H1 (cell line): ENCODE measurements at regions not wholly inside any gene's neighbourhood (a gene's known extent, or its start where the extent isn't known, plus 50 kb on each side); places are given as distances from the start of the nearest gene placed in this dataset.

Experiments
- CTCF ChIA-PET: fragments of 300-600 bp; sonication (Branson Sonifier 250); formaldehyde crosslinking; loops from one replicate; lab custom pipeline; 2021; ENCODE audit not compliant: partially characterized antibody; lab: Charles Lee
- POLR2A ChIA-PET: fragments of 300-600 bp; sonication (Branson Sonifier 250); formaldehyde crosslinking; loops from one replicate; lab custom pipeline; 2021; ENCODE audit warnings: inconsistent platforms; ENCODE audit not compliant: partially characterized antibody; lab: Charles Lee
- DNase-seq, 2 experiments: peaks; one replicate each; pipeline versions ENCODE4 v3.0.0 to v3.0.0-alpha.2; 2010 to 2022; ENCODE audit warnings: low spot score in 2 of 2, low read depth in 1 of 2, mixed read lengths in 1 of 2
- FAIRE-seq: peaks from 2 replicates; lab custom pipeline; 2011; peaks lifted over from hg19 to GRCh38; lab: Jason Lieb, UNC
- H2AFZ ChIP-seq: 2 replicates; pipeline ENCODE4 v1.8.1; 2012; ENCODE audit warnings: low read length, inconsistent platforms
- H2AK5ac ChIP-seq: 2 replicates; pipeline ENCODE4 v1.6.1; 2013; ENCODE audit warnings: low read depth, low read length
- H2BK120ac ChIP-seq: replicated peaks from 2 replicates; pipeline ENCODE3; 2013; ENCODE audit warnings: low read depth, low read length, inconsistent platforms
- H2BK12ac ChIP-seq: 2 replicates; pipeline ENCODE4 v1.6.1; 2013; ENCODE audit warnings: low read depth, low read length
- H2BK15ac ChIP-seq: 2 replicates; pipeline ENCODE4 v1.6.1; 2013; ENCODE audit warnings: low read length
- H2BK20ac ChIP-seq: 2 replicates; pipeline ENCODE4 v1.6.1; 2013; ENCODE audit warnings: low read length
- H2BK5ac ChIP-seq: 2 replicates; pipeline ENCODE4 v1.6.1; 2013; ENCODE audit warnings: low read depth, low read length
- H3K14ac ChIP-seq: 2 replicates; pipeline ENCODE4 v1.6.1; 2013; ENCODE audit warnings: inconsistent platforms; ENCODE audit not compliant: insufficient read length
- H3K18ac ChIP-seq: 2 replicates; pipeline ENCODE4 v1.6.1; 2013; ENCODE audit warnings: low read length; ENCODE audit errors: extremely low read depth
- H3K23ac ChIP-seq: 2 replicates; pipeline ENCODE4 v1.6.1; 2013; ENCODE audit warnings: inconsistent platforms; ENCODE audit not compliant: insufficient read length
- H3K23me2 ChIP-seq: 2 replicates; pipeline ENCODE4 v1.6.1; 2013; ENCODE audit warnings: low read depth, low read length
- H3K27ac ChIP-seq: 2 replicates; pipeline ENCODE4 v1.6.1; 2011; ENCODE audit warnings: low read depth, low read length, inconsistent platforms
- H3K27me3 ChIP-seq, 4 experiments: replicated peaks in 1 of 4; 1 replicate in 1 of 4; 2 replicates in 3 of 4; pipeline versions ENCODE4 v1.6.1 to v1.8.1; 2011 to 2013; ENCODE audit warnings: low read length in 3 of 4, mild to moderate bottlenecking in 3 of 4, inconsistent platforms in 2 of 4, mixed read lengths in 2 of 4, moderate library complexity in 1 of 4; ENCODE audit not compliant: control insufficient read depth in 3 of 4, insufficient read depth in 3 of 4; ENCODE audit errors: extremely low read depth in 1 of 4
- H3K36me3 ChIP-seq, 4 experiments: 2 replicates each; pipeline versions ENCODE4 v1.6.1 to v1.8.1; 2011 to 2013; ENCODE audit warnings: mild to moderate bottlenecking in 4 of 4, low read length in 3 of 4, moderate library complexity in 2 of 4, control low read depth in 1 of 4, inconsistent platforms in 1 of 4; ENCODE audit not compliant: insufficient read depth in 4 of 4, control insufficient read depth in 2 of 4
- H3K4ac ChIP-seq: replicated peaks from 2 replicates; pipeline ENCODE3; 2013; ENCODE audit warnings: low read length, low read depth, mixed read lengths, inconsistent platforms; ENCODE audit not compliant: insufficient read length
- H3K4me1 ChIP-seq, 4 experiments: replicated peaks in 1 of 4; 1 replicate in 1 of 4; 2 replicates in 3 of 4; pipeline versions ENCODE4 v1.6.1 to v1.8.1; 2011 to 2013; ENCODE audit warnings: low read length in 3 of 4, inconsistent platforms in 2 of 4, mixed read lengths in 1 of 4; ENCODE audit not compliant: insufficient read depth in 4 of 4, control insufficient read depth in 3 of 4
- H3K4me2 ChIP-seq, 2 experiments: 2 replicates each; pipeline versions ENCODE4 v1.6.1 to v1.8.1; 2011 to 2013; ENCODE audit warnings: low read depth in 2 of 2, low read length in 2 of 2, control low read depth in 1 of 2, inconsistent platforms in 1 of 2, mild to moderate bottlenecking in 1 of 2; ENCODE audit not compliant: insufficient read depth in 1 of 2
- H3K4me3 ChIP-seq, 4 experiments: fragments of 200-600, 300-600 bp in 1 of 4; sonication (generic), shearing (Covaris generic), sonication (Bioruptor Twin) in 1 of 4; 2 replicates each; pipeline versions ENCODE4 v1.5.1 to v1.8.1; 2011 to 2016; ENCODE audit warnings: low read length in 4 of 4, low read depth in 3 of 4, control low read depth in 2 of 4, inconsistent platforms in 2 of 4, mild to moderate bottlenecking in 2 of 4, mixed read lengths in 1 of 4, moderate library complexity in 1 of 4; ENCODE audit not compliant: insufficient read depth in 2 of 4; ENCODE audit errors: extremely low read depth in 1 of 4
- H3K56ac ChIP-seq: replicated peaks from 2 replicates; pipeline ENCODE3; 2013; ENCODE audit warnings: low read depth, mild to moderate bottlenecking, mixed read lengths, low read length, inconsistent platforms; ENCODE audit not compliant: insufficient read length
- H3K79me1 ChIP-seq: 2 replicates; pipeline ENCODE4 v1.6.1; 2013; ENCODE audit warnings: low read depth, low read length, control low read depth
- H3K79me2 ChIP-seq, 2 experiments: 2 replicates each; pipeline versions ENCODE4 v1.6.1 to v1.8.1; 2012 to 2013; ENCODE audit warnings: low read length in 2 of 2, mild to moderate bottlenecking in 2 of 2, inconsistent platforms in 1 of 2; ENCODE audit not compliant: insufficient read depth in 2 of 2, control insufficient read depth in 1 of 2
- H3K9ac ChIP-seq, 4 experiments: replicated peaks in 1 of 4; 1 replicate in 1 of 4; 2 replicates in 3 of 4; pipeline versions ENCODE4 v1.6.1 to v1.8.1; 2011 to 2013; ENCODE audit warnings: low read depth in 3 of 4, low read length in 3 of 4, control low read depth in 2 of 4, mild to moderate bottlenecking in 2 of 4, moderate library complexity in 2 of 4, inconsistent platforms in 1 of 4; ENCODE audit errors: extremely low read depth in 1 of 4
- H3K9me3 ChIP-seq, 2 experiments: 2 replicates each; pipeline versions ENCODE4 v1.6.1 to v1.8.1; 2012 to 2013; ENCODE audit warnings: mild to moderate bottlenecking in 2 of 2, moderate library complexity in 2 of 2, control low read depth in 1 of 2, inconsistent platforms in 1 of 2, low read depth in 1 of 2, low read length in 1 of 2, mixed read lengths in 1 of 2; ENCODE audit not compliant: insufficient read depth in 2 of 2
- H4K20me1 ChIP-seq, 2 experiments: replicated peaks in 1 of 2; 2 replicates each; pipeline versions ENCODE3 to v1.8.1; 2011 to 2013; ENCODE audit warnings: inconsistent platforms in 2 of 2, low read length in 2 of 2, mild to moderate bottlenecking in 1 of 2; ENCODE audit not compliant: insufficient read depth in 2 of 2, control insufficient read depth in 1 of 2
- H4K5ac ChIP-seq: 2 replicates; pipeline ENCODE4 v1.6.1; 2013; ENCODE audit warnings: low read length, low read depth, mixed read lengths, inconsistent platforms; ENCODE audit not compliant: insufficient read length
- H4K8ac ChIP-seq: 2 replicates; pipeline ENCODE4 v1.8.0; 2013; ENCODE audit warnings: mild to moderate bottlenecking, moderate library complexity, low read length, inconsistent platforms; ENCODE audit not compliant: insufficient read depth; ENCODE audit errors: extremely low read depth
- H4K91ac ChIP-seq: replicated peaks from 2 replicates; pipeline ENCODE3; 2013; ENCODE audit warnings: low read length, mixed read lengths, inconsistent platforms; ENCODE audit not compliant: insufficient read length
- CEBPB ChIP-seq: IDR thresholded peaks from 2 replicates; pipeline ENCODE4 v1.6.1; 2012; ENCODE audit warnings: low read depth, low read length
- CHD1 ChIP-seq: IDR thresholded peaks from 2 replicates; pipeline ENCODE4 v1.6.1; 2012; ENCODE audit warnings: low read depth, low read length, improper control_type of control experiment
- CHD2 ChIP-seq: IDR thresholded peaks from 2 replicates; pipeline ENCODE4 v1.6.1; 2012; ENCODE audit warnings: low read length, improper control_type of control experiment
- EP300 ChIP-seq, 2 experiments: IDR thresholded peaks; 1 replicate in 1 of 2; 2 replicates in 1 of 2; pipeline ENCODE4 v1.6.1; 2011 to 2012; ENCODE audit warnings: low read depth in 2 of 2, low read length in 2 of 2, mild to moderate bottlenecking in 2 of 2, borderline replicate concordance in 1 of 2, inconsistent platforms in 1 of 2, moderate library complexity in 1 of 2
- GABPA ChIP-seq: IDR thresholded peaks from 2 replicates; pipeline ENCODE4 v1.6.1; 2011; ENCODE audit warnings: mild to moderate bottlenecking, low read length, moderate library complexity, borderline replicate concordance; ENCODE audit not compliant: insufficient read depth
- GTF2F1 ChIP-seq: IDR thresholded peaks from 2 replicates; pipeline ENCODE4 v1.6.1; 2012; ENCODE audit warnings: low read depth, low read length, improper control_type of control experiment, borderline replicate concordance
- NANOG ChIP-seq: IDR thresholded peaks from 2 replicates; pipeline ENCODE4 v1.6.1; 2011; ENCODE audit warnings: low read length, low read depth, mild to moderate bottlenecking, inconsistent platforms; ENCODE audit not compliant: insufficient read depth, poor library complexity, severe bottlenecking
- PHF8 ChIP-seq: fragments of 200-600 bp; sonication (generic); conservative IDR thresholded peaks from 2 replicates; pipeline ENCODE4 v1.7.1; 2012; ENCODE audit warnings: low read depth, mild to moderate bottlenecking, inconsistent platforms, low read length, moderate library complexity
- POLR2AphosphoS5 ChIP-seq: IDR thresholded peaks from 2 replicates; pipeline ENCODE4 v1.6.1; 2011; ENCODE audit warnings: low read depth, low read length
- POU5F1 ChIP-seq: IDR thresholded peaks from 2 replicates; pipeline ENCODE4 v1.6.1; 2011; ENCODE audit warnings: low read depth, mild to moderate bottlenecking, low read length, moderate library complexity
- SP1 ChIP-seq: IDR thresholded peaks from 2 replicates; pipeline ENCODE4 v1.6.1; 2011; ENCODE audit warnings: low read depth, low read length
- TAF7 ChIP-seq: optimal IDR thresholded peaks from 2 replicates; pipeline ENCODE3; 2011; ENCODE audit warnings: low read depth, mild to moderate bottlenecking, inconsistent platforms, low read length, moderate library complexity, borderline replicate concordance
- TBP ChIP-seq: IDR thresholded peaks from 2 replicates; pipeline ENCODE4 v1.6.1; 2011; ENCODE audit warnings: low read depth, low read length, improper control_type of control experiment
- WGBS, 2 experiments: shearing (Covaris generic) in 1 of 2; methylation state at CpG; one replicate each; pipeline versions ENCODE4 v1.1.6 to v1.1.7; 2013 to 2015; ENCODE audit warnings: low lambda C conversion rate in 2 of 2, mixed read lengths in 2 of 2, inconsistent platforms in 1 of 2, low coverage in 1 of 2, missing lambda C conversion rate in 1 of 2; ENCODE audit not compliant: insufficient replicate concordance in 2 of 2, insufficient coverage in 1 of 2, insufficient read length in 1 of 2; ENCODE audit errors: extremely low coverage in 1 of 2, missing lambda C conversion rate in 1 of 2; 5-methylcytosine and 5-hydroxymethylcytosine counted together
- TF ChIP-seq, protein P1 (sequence below): IDR thresholded peaks from 2 replicates; pipeline ENCODE4 v1.6.1; 2012; ENCODE audit warnings: low read length, inconsistent platforms

- Histone ChIP-seq H3K14ac (no peak overlapping the region), H3K4ac (no peak overlapping the region), H2BK12ac (no peak overlapping the region), H4K20me1 (no peaks in the 10 kb centered on the region), H4K8ac (no peak overlapping the region), H3K79me1 (no peaks in the 10 kb centered on the region), H4K91ac (no peak overlapping the region), H2BK120ac (no peak overlapping the region), H2AK5ac (no peak overlapping the region), H2BK5ac (no peak overlapping the region), H3K36me3 (no peaks in the 10 kb centered on the region), H4K5ac (no peak overlapping the region), H3K27me3 (no peaks in the 10 kb centered on the region), H2BK15ac (no peak overlapping the region), H3K79me2 (no peaks in the 10 kb centered on the region), H2AFZ (no peak overlapping the region), H3K27ac (no peak overlapping the region), H3K9me3 (peaks cover 8 to 16% of the 10 kb centered on the region in 2 experiments), H3K56ac (no peak overlapping the region), H2BK20ac (no peak overlapping the region), H3K9ac (no peak overlapping the region), H3K23me2 (no peaks in the 10 kb centered on the region), H3K4me1 (no peaks in the 10 kb centered on the region), H3K18ac (no peak overlapping the region), H3K4me3 (no peak overlapping the region), H3K23ac (no peak overlapping the region), H3K4me2 (no peak overlapping the region)
- ChIA-PET CTCF (interaction anchor here (0.7 to 1.4 kb wide), 3 partner anchors 30 to 153 kb away, joined by 3 read pairs; no protein-coding TSS in a partner anchor), POLR2A (no interaction called here)
- DNase-seq: no peak
- FAIRE-seq: no peak
- 94% methylated on average over 3 of the region's 3 CpGs; no CpG with 5 or more reads in 1 of the 2 experiments for WGBS, 2 experiments
- TF ChIP-seq NANOG: no peak
- TF ChIP-seq GABPA: no peak
- TF ChIP-seq, protein P1, sequence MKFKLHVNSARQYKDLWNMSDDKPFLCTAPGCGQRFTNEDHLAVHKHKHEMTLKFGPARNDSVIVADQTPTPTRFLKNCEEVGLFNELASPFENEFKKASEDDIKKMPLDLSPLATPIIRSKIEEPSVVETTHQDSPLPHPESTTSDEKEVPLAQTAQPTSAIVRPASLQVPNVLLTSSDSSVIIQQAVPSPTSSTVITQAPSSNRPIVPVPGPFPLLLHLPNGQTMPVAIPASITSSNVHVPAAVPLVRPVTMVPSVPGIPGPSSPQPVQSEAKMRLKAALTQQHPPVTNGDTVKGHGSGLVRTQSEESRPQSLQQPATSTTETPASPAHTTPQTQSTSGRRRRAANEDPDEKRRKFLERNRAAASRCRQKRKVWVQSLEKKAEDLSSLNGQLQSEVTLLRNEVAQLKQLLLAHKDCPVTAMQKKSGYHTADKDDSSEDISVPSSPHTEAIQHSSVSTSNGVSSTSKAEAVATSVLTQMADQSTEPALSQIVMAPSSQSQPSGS: no peak
- TF ChIP-seq PHF8: no peak
- TF ChIP-seq SP1: no peak
- no peak for TF ChIP-seq CEBPB
- no peak for TF ChIP-seq CHD1
- no peak for TF ChIP-seq POU5F1
- no peak for TF ChIP-seq TBP
- TF ChIP-seq EP300 (IDR thresholded peaks at IDR 0.05; ENCODE audit: borderline replicate concordance in 1 of 2, low read depth in 2 of 2, low read length in 2 of 2): no peak
- TF ChIP-seq POLR2AphosphoS5: no peak
- no peak for TF ChIP-seq CHD2
- no peak for TF ChIP-seq TAF7
- TF ChIP-seq GTF2F1: no peak
Observed at GRCh38 chr18:42442656-42443055, 487.6 kb downstream of the PIK3C3 start.
